DND-41 (cell line): ENCODE measurements at regions not wholly inside any gene's neighbourhood (a gene's known extent, or its start where the extent isn't known, plus 50 kb on each side); places are given as distances from the start of the nearest gene placed in this dataset.

Experiments used
- ATAC-seq: fragments of 200-7000 bp; cut with Tn5 transposase; 3 replicates; pipeline ENCODE4 v1.9.1; 2021; ENCODE audit warnings: low read depth; ENCODE audit not compliant: insufficient read depth
- DNase-seq: peaks from one replicate; pipeline ENCODE4 v3.0.0-alpha.2; 2020
- H2AFZ ChIP-seq: 2 replicates; pipeline ENCODE4 v1.6.0; 2012; ENCODE audit warnings: low read depth, low read length
- H3K27ac ChIP-seq: 2 replicates; pipeline ENCODE4 v1.5.1; 2012; ENCODE audit warnings: low read length, inconsistent platforms
- H3K27me3 ChIP-seq: fragments of 200-600 bp; sonication (generic); 2 replicates; pipeline ENCODE4 v1.6.0; 2012; ENCODE audit warnings: low read length, mild to moderate bottlenecking, inconsistent platforms; ENCODE audit not compliant: insufficient read depth, poor library complexity
- H3K36me3 ChIP-seq: 2 replicates; pipeline ENCODE4 v1.5.1; 2012; ENCODE audit warnings: low read length, inconsistent platforms; ENCODE audit not compliant: insufficient read depth
- H3K4me1 ChIP-seq: 2 replicates; pipeline ENCODE4 v1.5.1; 2012; ENCODE audit warnings: mild to moderate bottlenecking, low read length; ENCODE audit not compliant: insufficient read depth
- H3K4me2 ChIP-seq: 2 replicates; pipeline ENCODE4 v1.6.0; 2012; ENCODE audit warnings: mild to moderate bottlenecking, moderate library complexity, low read length, inconsistent platforms; ENCODE audit not compliant: insufficient read depth
- H3K4me3 ChIP-seq, 2 experiments: fragments of 200-600 bp in 1 of 2; shearing (Covaris generic) in 1 of 2; 2 replicates each; pipeline ENCODE4 v1.5.1; 2012 to 2016; ENCODE audit warnings: inconsistent platforms in 2 of 2, low read length in 2 of 2, mild to moderate bottlenecking in 2 of 2, low read depth in 1 of 2, moderate library complexity in 1 of 2
- H3K79me2 ChIP-seq: 2 replicates; pipeline ENCODE4 v1.6.0; 2012; ENCODE audit warnings: low read length, inconsistent platforms; ENCODE audit not compliant: insufficient read depth
- H3K9ac ChIP-seq: 2 replicates; pipeline ENCODE4 v1.6.0; 2012; ENCODE audit warnings: low read depth, mild to moderate bottlenecking, inconsistent platforms, low read length, moderate library complexity
- H3K9me3 ChIP-seq: 2 replicates; pipeline ENCODE4 v1.5.1; 2012; ENCODE audit warnings: low read length, moderate library complexity, mild to moderate bottlenecking, inconsistent platforms; ENCODE audit not compliant: insufficient read depth, severe bottlenecking
- H4K20me1 ChIP-seq: 2 replicates; pipeline ENCODE4 v1.6.0; 2012; ENCODE audit warnings: low read length; ENCODE audit not compliant: insufficient read depth
- CTCF ChIP-seq: IDR thresholded peaks from 2 replicates; pipeline ENCODE4 v1.5.1; 2012; ENCODE audit warnings: borderline replicate concordance, low read length, moderate library complexity, mild to moderate bottlenecking; ENCODE audit not compliant: poor library complexity, severe bottlenecking; ENCODE audit errors: extremely low read depth
- EZH2 ChIP-seq: IDR thresholded peaks from 3 replicates; pipeline ENCODE4 v1.6.1; 2012; ENCODE audit warnings: borderline replicate concordance, low read depth, mild to moderate bottlenecking, moderate library complexity, low read length, inconsistent platforms; ENCODE audit not compliant: severe bottlenecking

GRCh38 chr19:31749231-31749630 is 400.0 kb upstream of the TSHZ3 start:
- H2AFZ ChIP-seq, result no peak overlapping the region
- no peak overlapping the region for H3K27ac ChIP-seq
- H4K20me1 ChIP-seq, result no peaks in the 10 kb centered on the region
- DNase-seq (no peak), ATAC-seq (no peak)
- H3K4me1 ChIP-seq, result no peaks in the 10 kb centered on the region
- TF ChIP-seq EZH2, result no peak
- TF ChIP-seq CTCF, result no peak
- H3K4me3 ChIP-seq, result no peak overlapping the region
- no peaks in the 10 kb centered on the region for H3K27me3 ChIP-seq
- H3K9ac ChIP-seq, result no peak overlapping the region
- no peaks in the 10 kb centered on the region for H3K79me2 ChIP-seq
- no peak overlapping the region for H3K4me2 ChIP-seq
- no peaks in the 10 kb centered on the region for H3K36me3 ChIP-seq
- no peaks in the 10 kb centered on the region for H3K9me3 ChIP-seq

GRCh38 chr19:31759359-31759758 is 410.1 kb upstream of the TSHZ3 start:
- no peaks in the 10 kb centered on the region for H3K27me3 ChIP-seq
- H3K9me3 ChIP-seq, result no peaks in the 10 kb centered on the region
- ATAC-seq (no peak), DNase-seq (no peak)
- H2AFZ ChIP-seq, result no peak overlapping the region
- no peak overlapping the region for H3K27ac ChIP-seq
- H3K36me3 ChIP-seq, result no peaks in the 10 kb centered on the region
- H3K79me2 ChIP-seq, result no peaks in the 10 kb centered on the region
- TF ChIP-seq CTCF (no peak), EZH2 (no peak)
- no peak overlapping the region for H3K4me3 ChIP-seq
- no peak overlapping the region for H3K9ac ChIP-seq
- no peaks in the 10 kb centered on the region for H4K20me1 ChIP-seq
- H3K4me1 ChIP-seq, result no peaks in the 10 kb centered on the region
- H3K4me2 ChIP-seq, result no peak overlapping the region

GRCh38 chr19:31761281-31761913 is 412.2 kb upstream of the TSHZ3 start:
- Histone ChIP-seq H3K4me3 (no peak overlapping the region), H3K9ac (no peak overlapping the region), H3K27me3 (no peaks in the 10 kb centered on the region), H3K4me1 (no peaks in the 10 kb centered on the region), H3K4me2 (no peak overlapping the region), H3K36me3 (no peaks in the 10 kb centered on the region), H3K9me3 (no peaks in the 10 kb centered on the region), H3K79me2 (no peaks in the 10 kb centered on the region), H3K27ac (no peak overlapping the region), H2AFZ (no peak overlapping the region), H4K20me1 (no peaks in the 10 kb centered on the region)
- no peak for ATAC-seq
- no peak for DNase-seq
- no peak for TF ChIP-seq CTCF
- no peak for TF ChIP-seq EZH2

- Histone ChIP-seq H3K79me2 (no peaks in the 10 kb centered on the region), H3K4me1 (no peaks in the 10 kb centered on the region), H3K27ac (no peak overlapping the region), H3K9ac (no peak overlapping the region), H3K27me3 (no peaks in the 10 kb centered on the region), H2AFZ (no peak overlapping the region), H3K36me3 (no peaks in the 10 kb centered on the region), H3K4me3 (no peak overlapping the region), H4K20me1 (no peaks in the 10 kb centered on the region), H3K9me3 (no peaks in the 10 kb centered on the region), H3K4me2 (no peak overlapping the region)
- DNase-seq (no peak), ATAC-seq (no peak)
- TF ChIP-seq CTCF (no peak), EZH2 (no peak)
These were observed 421.0 kb upstream of the TSHZ3 start for GRCh38 chr19:31770223-31770622.
